Posterior cingulate gyrus (tissue), 11 donors: ENCODE measurements at regions not wholly inside any gene's neighbourhood (a gene's known extent, or its start where the extent isn't known, plus 50 kb on each side); places are given as distances from the start of the nearest gene placed in this dataset.

Experiments used
- DNase-seq, 10 donors: peaks; one replicate each; pipeline versions ENCODE4 v3.0.0 to v3.0.0-alpha.2; 2020 to 2021; ENCODE audit warnings: mixed read lengths in 3 of 10
- intact Hi-C: fragments of 100-400 bp; cut with DNase I; formaldehyde crosslinking; loops from one replicate; pipeline ENCODE4 v1.15.1; 2023

- intact Hi-C loops = no loop called here
- DNase-seq = no peak
Measured at GRCh38 chr4:96164814-96165351, 325.0 kb downstream of the PDHA2 start.

- intact Hi-C loops = no loop called here
- DNase-seq = no peak
Measured at GRCh38 chr4:96166806-96167205, 326.9 kb downstream of the PDHA2 start.

GRCh38 chr4:96170198-96170597, 330.3 kb downstream of the PDHA2 start:
- DNase-seq = peak in 3 of 10 donors; percentile 63 to 78 (median 71)
- intact Hi-C loops = no loop called here

DNA sequence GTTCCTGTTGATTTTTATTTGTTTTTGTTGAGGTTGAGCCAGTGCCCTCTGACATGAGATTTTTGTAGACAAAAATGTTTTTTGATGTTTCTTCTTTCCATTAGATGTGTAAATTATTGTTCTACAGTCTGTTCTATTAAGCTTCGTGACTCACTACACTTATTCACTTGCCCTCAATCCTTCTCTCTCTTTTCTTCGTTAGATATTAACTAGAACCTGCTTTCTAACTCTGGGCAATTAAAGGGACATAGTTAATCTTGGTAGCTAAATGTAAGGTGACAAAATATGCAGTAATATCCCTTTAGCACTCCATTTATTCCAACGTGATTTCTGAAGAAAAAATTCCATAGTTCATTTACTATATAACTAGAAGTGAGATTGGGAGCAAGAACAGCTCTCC, 333.9 kb downstream of the PDHA2 start:
- DNase-seq = no peak
- intact Hi-C loops = no loop called here

DNA sequence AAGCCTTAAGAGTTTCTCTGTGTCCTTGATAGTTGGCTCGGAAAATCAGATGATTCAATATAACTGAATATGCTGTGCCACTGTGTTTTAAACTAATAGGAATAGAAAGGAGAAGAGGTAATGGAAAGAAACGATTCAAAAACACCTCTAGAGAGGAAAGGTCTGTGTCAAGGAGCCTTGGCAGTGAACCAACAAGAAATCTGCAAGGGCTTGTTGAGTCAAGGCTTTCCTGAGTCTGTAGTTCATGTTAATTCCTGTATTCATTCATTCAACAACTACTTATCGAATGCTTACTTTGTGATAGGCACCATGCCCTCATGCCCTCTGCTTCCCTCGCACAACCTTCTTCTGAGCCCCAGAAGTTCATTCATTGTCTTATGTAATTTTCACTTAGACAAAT, 336.0 kb downstream of the PDHA2 start:
- no peak for DNase-seq

GRCh38 chr4:96183611-96184010, 343.7 kb downstream of the PDHA2 start:
- intact Hi-C loops = no loop called here

More for the DNA sequence above, 336.0 kb downstream of the PDHA2 start:
- intact Hi-C loops = no loop called here

DNA sequence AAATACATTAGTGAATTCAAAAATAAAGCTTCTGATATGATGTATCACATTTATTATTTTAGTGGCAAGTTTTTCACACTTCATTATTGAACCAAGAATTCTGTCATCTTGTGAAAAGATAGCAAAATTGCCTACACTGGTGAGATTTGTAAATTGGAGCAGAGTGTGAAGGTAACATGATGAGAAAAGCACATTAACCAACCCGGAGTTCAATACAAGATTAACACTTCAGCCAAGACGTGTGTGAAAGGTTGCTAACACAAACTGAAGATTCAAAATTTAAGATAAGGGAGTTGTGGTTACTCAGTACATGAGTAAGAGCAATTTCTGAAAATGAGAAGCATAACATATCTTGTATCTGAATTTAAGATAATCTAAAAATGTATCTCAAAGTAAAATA, 346.7 kb downstream of the PDHA2 start:
- intact Hi-C loops = no loop called here

More at GRCh38 chr4:96183611-96184010, 343.7 kb downstream of the PDHA2 start:
- DNase-seq = no peak

GRCh38 chr4:96189761-96190160, 349.9 kb downstream of the PDHA2 start:
- no peak for DNase-seq
- intact Hi-C loops = no loop called here

More for the DNA sequence above, 346.7 kb downstream of the PDHA2 start:
- no peak for DNase-seq

DNA sequence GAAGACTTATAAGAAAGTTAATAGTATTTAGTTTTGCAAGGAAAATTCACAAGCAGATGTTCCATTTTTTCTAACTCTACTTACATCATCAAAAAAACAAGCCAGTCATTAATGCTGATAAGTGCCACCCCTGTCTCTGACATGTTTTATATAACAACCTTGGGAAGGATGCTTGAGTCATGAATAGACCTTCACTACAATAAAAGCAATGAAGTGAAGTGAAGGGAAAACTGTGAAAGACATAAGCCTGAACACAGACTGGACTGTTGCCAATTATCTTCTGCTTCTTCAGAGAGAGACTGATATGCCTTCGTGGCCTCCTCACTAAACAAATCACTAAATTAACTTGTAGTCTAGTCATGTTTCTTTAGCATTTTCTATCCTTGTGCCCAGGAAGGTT, 353.2 kb downstream of the PDHA2 start:
- intact Hi-C loops = no loop called here
- no peak for DNase-seq

DNA sequence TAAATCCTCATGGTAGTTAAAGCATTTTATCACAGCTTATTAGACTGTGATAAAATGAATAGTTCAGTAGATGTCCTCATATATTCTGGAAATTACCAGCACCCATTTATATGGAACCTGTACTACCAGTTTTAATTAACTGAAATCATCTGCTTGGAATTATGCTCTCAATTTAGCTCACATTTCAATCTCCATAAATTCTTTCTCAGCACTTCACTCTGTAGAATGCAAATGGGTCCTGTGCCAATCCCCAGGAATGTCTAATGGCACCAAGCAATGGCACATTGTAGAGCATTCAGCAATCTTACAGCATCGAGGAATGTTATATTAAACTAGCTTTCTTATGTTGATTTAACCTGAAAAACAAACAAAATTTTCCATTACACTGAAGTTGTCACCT, 355.1 kb downstream of the PDHA2 start:
- DNase-seq = no peak
- intact Hi-C loops = no loop called here

GRCh38 chr4:96205143-96205936, 365.4 kb downstream of the PDHA2 start:
- intact Hi-C loops = no loop called here
- DNase-seq = no peak

GRCh38 chr4:96227515-96227914, 387.6 kb downstream of the PDHA2 start:
- DNase-seq = no peak

GRCh38 chr4:96228463-96228862, 388.6 kb downstream of the PDHA2 start:
- intact Hi-C loops = no loop called here
- no peak for DNase-seq

More at GRCh38 chr4:96227515-96227914, 387.6 kb downstream of the PDHA2 start:
- intact Hi-C loops = no loop called here

DNA sequence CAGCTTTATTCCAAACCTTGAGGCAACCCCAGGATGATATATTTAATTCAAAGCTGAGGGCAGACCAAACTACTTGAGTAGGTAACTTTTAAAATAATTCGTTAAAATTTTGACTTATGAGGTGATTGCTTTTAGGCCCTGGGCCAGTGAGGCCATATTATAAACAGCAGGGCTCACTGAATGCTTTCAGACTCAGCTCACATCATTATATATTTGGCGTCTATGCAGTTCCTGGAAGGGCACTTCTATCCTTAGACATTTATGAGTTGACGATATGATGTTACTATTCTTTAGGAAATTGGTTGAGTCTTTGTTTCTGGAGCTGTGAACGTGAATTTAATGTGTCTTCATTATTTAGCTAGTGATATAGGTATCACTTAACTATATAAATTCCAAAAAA, 400.1 kb downstream of the PDHA2 start:
- intact Hi-C loops = no loop called here
- DNase-seq = no peak

DNA sequence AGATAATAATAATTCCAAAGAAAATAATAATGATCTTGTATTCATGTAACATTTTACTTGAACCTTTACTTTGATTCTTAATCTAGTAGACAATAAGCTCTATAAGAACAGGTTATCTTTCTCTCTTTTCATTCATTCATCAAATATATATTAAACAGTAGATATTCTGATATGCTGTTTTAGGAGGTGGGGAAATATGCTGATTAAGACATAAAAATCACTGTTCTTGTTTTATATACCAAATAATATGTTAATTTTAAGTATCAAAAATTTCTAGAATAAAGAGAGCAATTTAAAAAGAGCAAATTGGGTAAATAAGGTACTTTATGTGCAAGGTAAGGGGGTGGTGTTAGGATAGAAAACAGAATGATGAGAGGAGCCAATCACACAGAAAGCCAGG, 401.9 kb downstream of the PDHA2 start:
- DNase-seq = no peak
- intact Hi-C loops = no loop called here

- DNase-seq = no peak
- intact Hi-C loops = no loop called here
Measured at GRCh38 chr4:96247096-96247495, 407.2 kb downstream of the PDHA2 start.

DNA sequence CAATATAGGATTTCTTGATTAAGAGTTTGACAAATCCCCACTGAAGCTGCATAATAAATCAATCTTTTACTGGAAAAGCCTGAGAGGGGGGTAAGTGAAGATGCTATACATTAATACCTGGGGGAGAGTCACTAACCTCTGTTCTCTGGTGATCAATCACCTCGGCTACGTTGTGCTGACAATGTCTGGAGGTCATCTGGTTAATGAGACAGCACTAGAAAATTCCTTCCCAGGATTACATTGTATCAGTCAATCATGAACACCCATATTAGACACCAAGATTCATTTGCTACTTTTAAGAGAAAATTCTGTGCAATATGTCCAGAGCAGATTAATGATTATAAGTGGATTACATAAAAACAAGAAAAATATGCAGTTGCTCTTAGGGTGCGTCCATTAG, 408.3 kb downstream of the PDHA2 start:
- intact Hi-C loops = no loop called here
- DNase-seq = no peak

DNA sequence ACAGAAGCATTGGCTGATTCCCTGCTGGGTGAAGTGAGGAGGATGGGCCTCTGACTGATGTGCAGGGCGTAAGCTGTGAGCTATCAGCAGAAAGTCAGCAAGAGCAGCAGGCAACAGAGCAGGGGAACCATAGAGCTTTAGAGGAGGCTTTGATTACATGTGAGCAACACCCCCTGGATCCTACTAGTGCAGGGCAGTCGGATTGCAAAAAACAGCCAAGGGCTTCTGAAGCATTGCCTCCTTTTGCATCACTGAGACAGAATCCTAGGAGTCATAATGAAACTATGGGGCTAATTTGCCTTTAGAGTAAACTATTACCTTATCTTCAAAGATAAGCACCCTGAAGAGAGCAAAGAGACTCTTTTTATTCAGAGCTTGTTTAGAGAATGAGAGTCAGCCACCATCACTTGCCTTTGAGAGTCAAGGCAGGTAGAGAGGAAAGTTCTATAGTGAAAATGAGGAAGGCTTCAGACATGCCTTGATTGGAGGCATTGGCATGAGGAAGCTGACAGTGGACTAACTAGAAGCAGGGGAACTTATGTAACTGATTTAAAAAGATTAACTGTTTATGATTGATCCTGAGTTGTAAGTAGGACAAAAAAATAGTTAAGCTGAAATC, 420.3 kb downstream of the PDHA2 start:
- intact Hi-C loops = no loop called here

GRCh38 chr4:96262057-96262456, 422.2 kb downstream of the PDHA2 start:
- no peak for DNase-seq
- intact Hi-C loops = no loop called here

More for the DNA sequence above, 420.3 kb downstream of the PDHA2 start:
- no peak for DNase-seq

DNA sequence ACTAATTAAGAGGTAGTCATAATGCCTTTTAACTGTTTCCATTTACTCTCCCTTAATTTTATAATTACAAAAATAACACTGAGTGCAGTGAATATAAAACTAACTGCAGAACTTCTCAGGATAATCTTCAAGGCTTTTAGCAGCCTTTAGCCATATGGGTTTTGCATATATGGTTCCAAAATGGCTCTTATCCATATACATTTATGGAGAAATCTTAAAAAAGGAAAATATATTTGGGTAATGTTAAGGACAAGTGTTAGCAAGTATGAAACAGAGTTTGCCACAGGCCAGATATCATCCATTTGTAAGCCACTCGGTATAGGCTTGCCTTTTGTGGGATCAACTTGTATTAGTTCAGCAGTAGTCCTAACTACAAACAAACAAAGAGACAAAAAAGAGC, 423.4 kb downstream of the PDHA2 start:
- intact Hi-C loops = no loop called here
- DNase-seq = no peak

DNA sequence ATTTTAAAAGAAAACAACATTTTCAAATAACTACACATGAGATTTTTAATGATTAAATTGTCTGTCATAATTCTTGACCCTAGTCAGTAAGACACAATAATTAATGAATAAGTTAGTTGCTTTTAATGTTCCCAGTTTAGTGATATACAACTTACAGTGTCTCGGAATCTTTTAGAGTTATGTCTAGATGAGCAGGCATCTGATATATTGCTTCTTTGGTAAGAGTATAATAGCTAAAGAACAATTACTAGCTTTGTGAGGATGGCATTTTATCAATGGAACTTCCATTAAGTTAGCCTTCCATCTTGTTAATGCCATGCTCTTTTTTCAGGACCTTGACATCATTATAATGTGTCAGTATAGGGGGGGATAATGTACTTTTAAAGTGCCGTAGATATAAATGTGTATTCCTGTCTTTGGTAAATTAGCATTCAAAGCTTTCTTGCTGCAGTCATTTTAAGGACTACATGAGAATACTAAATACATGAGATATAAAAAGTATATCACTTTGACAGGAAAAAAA, 425.1 kb downstream of the PDHA2 start:
- DNase-seq = no peak
- intact Hi-C loops = no loop called here

- no peak for DNase-seq
- intact Hi-C loops = no loop called here
Measured at GRCh38 chr4:96293806-96294205, 453.9 kb downstream of the PDHA2 start.
